Caco-2 (cell line): ENCODE measurements at regions not wholly inside any gene's neighbourhood (a gene's known extent, or its start where the extent isn't known, plus 50 kb on each side); places are given as distances from the start of the nearest gene placed in this dataset.
"Not testable (repeated sequence)": the region's sequence is repeated elsewhere in the genome, so short reads cannot be mapped to it uniquely, and the experiment has no call there.

Source experiments
- BruUV-seq: library from RNA; stranded (reverse); fragments of 400-500 nt; replicated peaks from 2 replicates; lab custom pipeline; 2021; lab: Mats Ljungman, UMichigan
- CTCF ChIA-PET: fragments of 300-600 bp; sonication (Branson Sonifier 250); formaldehyde crosslinking; loops from one replicate; lab custom pipeline; 2022; ENCODE audit warnings: antibody characterized with exemption; lab: Charles Lee
- POLR2A ChIA-PET: fragments of 300-600 bp; sonication (Branson Sonifier 250); formaldehyde crosslinking; loops from one replicate; lab custom pipeline; 2022; ENCODE audit warnings: antibody characterized with exemption; lab: Charles Lee
- DNase-seq, 2 experiments: peaks; one replicate each; pipeline versions ENCODE4 v3.0.0 to v3.0.0-alpha.2; 2020 to 2022
- H3K27me3 ChIP-seq: replicated peaks from 2 replicates; pipeline ENCODE4 v1.6.0; 2011; ENCODE audit warnings: low read length; ENCODE audit not compliant: control insufficient read depth, insufficient read depth
- H3K36me3 ChIP-seq: 2 replicates; pipeline ENCODE4 v1.5.1; 2011; ENCODE audit warnings: low read length; ENCODE audit not compliant: control insufficient read depth, insufficient read depth
- H3K4me1 ChIP-seq: fragments of 250-450 bp; sonication (Bioruptor Pico); 2 replicates; pipeline ENCODE4 v1.5.1; 2020; ENCODE audit warnings: mild to moderate bottlenecking
- H3K4me3 ChIP-seq: 2 replicates; pipeline ENCODE4 v1.5.1; 2011; ENCODE audit warnings: low read depth, mild to moderate bottlenecking, control low read depth, low read length
- H3K9me3 ChIP-seq: fragments of 250-450 bp; sonication (Bioruptor Pico); 2 replicates; pipeline ENCODE4 v1.5.1; 2020; ENCODE audit warnings: mild to moderate bottlenecking, moderate library complexity
- H3K27ac Mint-ChIP-seq: one replicate; pipeline ENCODE4 v1.8.0; 2022; ENCODE audit warnings: mixed read lengths; ENCODE audit not compliant: unreplicated experiment
- H3K27me3 Mint-ChIP-seq: one replicate; pipeline ENCODE4 v1.8.0; 2022; ENCODE audit warnings: mixed read lengths; ENCODE audit not compliant: insufficient read depth, unreplicated experiment
- H3K36me3 Mint-ChIP-seq: one replicate; pipeline ENCODE4 v1.8.0; 2022; ENCODE audit warnings: mild to moderate bottlenecking, mixed read lengths; ENCODE audit not compliant: insufficient read depth, unreplicated experiment
- H3K4me1 Mint-ChIP-seq: one replicate; pipeline ENCODE4 v1.8.0; 2022; ENCODE audit warnings: low read depth, mixed read lengths; ENCODE audit not compliant: unreplicated experiment
- H3K4me3 Mint-ChIP-seq: one replicate; pipeline ENCODE4 v1.8.0; 2022; ENCODE audit warnings: mild to moderate bottlenecking, moderate library complexity, mixed read lengths; ENCODE audit not compliant: unreplicated experiment
- H3K9me3 Mint-ChIP-seq: one replicate; pipeline ENCODE4 v1.8.0; 2022; ENCODE audit warnings: mixed read lengths; ENCODE audit not compliant: unreplicated experiment
- intact Hi-C: fragments of 100-400 bp; cut with micrococcal nuclease; formaldehyde crosslinking; loops from one replicate; pipeline ENCODE4 v1.10.0; 2022; ENCODE audit not compliant: unreplicated experiment
- TF ChIP-seq, protein P1 (sequence below), 2 experiments: fragments of 200-600 bp in 1 of 2; IDR thresholded peaks; 1 replicate in 1 of 2; 2 replicates in 1 of 2; pipeline versions ENCODE4 v1.5.1 to v1.8.0; 2011 to 2022; ENCODE audit warnings: antibody characterized with exemption in 1 of 2, control low read depth in 1 of 2, inconsistent platforms in 1 of 2, low read depth in 1 of 2, low read length in 1 of 2, mild to moderate bottlenecking in 1 of 2, moderate library complexity in 1 of 2; ENCODE audit not compliant: insufficient read depth in 1 of 2, severe bottlenecking in 1 of 2, unreplicated experiment in 1 of 2

DNA sequence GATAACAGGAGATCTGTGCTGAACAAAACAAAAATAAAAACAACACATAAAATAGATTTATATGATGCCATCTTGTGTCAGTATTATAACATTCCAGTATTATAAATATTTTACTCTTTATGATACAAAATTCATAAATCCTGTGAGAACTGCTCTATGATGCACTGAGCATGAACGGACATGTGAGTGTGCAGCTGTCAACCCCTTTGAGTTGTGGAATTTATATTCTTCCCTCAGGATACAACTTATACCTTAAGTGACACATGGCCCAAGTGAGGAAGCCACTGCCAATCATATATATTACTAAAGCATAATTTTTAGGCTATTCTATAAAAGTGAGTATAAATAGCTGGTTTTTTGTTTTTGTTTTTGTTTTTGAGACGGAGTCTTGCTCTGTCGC lies 116.0 kb upstream of the OR13F1 start:
- Mint-ChIP-seq H3K4me3 (no peak overlapping the region), H3K27ac (no peak overlapping the region), H3K4me1 (no peaks in the 10 kb centered on the region), H3K36me3 (no peaks in the 10 kb centered on the region), H3K27me3 (peaks cover 7% of the 10 kb centered on the region), H3K9me3 (no peaks in the 10 kb centered on the region)
- no peak for DNase-seq
- no peaks in the 10 kb centered on the region for H3K36me3 ChIP-seq
- intact Hi-C loops: no loop called here
- ChIA-PET POLR2A (no interaction called here), CTCF (no interaction called here)
- no peak overlapping the region for H3K4me3 ChIP-seq
- no TSS peak for BruUV-seq
- 0 out of 2 replicates have a peak, but pooled peaks cover 7% of the 10 kb centered on the region for H3K4me1 ChIP-seq
- TF ChIP-seq, protein P1, sequence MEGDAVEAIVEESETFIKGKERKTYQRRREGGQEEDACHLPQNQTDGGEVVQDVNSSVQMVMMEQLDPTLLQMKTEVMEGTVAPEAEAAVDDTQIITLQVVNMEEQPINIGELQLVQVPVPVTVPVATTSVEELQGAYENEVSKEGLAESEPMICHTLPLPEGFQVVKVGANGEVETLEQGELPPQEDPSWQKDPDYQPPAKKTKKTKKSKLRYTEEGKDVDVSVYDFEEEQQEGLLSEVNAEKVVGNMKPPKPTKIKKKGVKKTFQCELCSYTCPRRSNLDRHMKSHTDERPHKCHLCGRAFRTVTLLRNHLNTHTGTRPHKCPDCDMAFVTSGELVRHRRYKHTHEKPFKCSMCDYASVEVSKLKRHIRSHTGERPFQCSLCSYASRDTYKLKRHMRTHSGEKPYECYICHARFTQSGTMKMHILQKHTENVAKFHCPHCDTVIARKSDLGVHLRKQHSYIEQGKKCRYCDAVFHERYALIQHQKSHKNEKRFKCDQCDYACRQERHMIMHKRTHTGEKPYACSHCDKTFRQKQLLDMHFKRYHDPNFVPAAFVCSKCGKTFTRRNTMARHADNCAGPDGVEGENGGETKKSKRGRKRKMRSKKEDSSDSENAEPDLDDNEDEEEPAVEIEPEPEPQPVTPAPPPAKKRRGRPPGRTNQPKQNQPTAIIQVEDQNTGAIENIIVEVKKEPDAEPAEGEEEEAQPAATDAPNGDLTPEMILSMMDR (IDR thresholded peaks at IDR 0.05; ENCODE audit: insufficient read depth in 1 of 2, low read depth in 1 of 2, low read length in 1 of 2, severe bottlenecking in 1 of 2, unreplicated experiment in 1 of 2): no peak
- H3K9me3 ChIP-seq: no peaks in the 10 kb centered on the region
- no peaks in the 10 kb centered on the region for H3K27me3 ChIP-seq

DNA sequence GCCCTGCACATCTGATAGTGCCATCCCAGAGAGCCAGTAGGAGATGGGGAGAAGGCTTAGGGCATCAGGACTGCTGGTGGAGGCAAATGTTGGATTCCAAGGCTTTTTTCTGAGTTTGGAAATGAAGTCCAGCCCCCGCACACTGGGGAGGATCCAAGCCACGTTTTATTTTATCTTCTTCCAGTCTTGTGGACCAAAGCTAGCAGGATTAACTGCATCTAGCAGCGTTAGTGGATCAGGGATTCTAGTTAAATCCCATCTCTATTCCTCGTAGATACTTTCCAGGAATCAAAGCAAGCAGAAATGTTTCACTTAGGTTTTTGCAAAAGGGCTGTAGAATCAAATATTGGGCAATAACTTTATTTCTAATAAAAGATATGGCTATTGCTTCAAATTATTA lies 114.7 kb upstream of the OR13F1 start:
- H3K4me1 Mint-ChIP-seq: no peaks in the 10 kb centered on the region
- TF ChIP-seq, protein P1 (IDR thresholded peaks at IDR 0.05; ENCODE audit: insufficient read depth in 1 of 2, low read depth in 1 of 2, low read length in 1 of 2, severe bottlenecking in 1 of 2, unreplicated experiment in 1 of 2): no peak
- Histone ChIP-seq H3K27me3 (no peaks in the 10 kb centered on the region), H3K9me3 (no peaks in the 10 kb centered on the region), H3K4me1 (0 out of 2 replicates have a peak, but pooled peaks cover 7% of the 10 kb centered on the region), H3K4me3 (no peak overlapping the region), H3K36me3 (no peaks in the 10 kb centered on the region)
- intact Hi-C loops: no loop called here
- H3K36me3 Mint-ChIP-seq: no peaks in the 10 kb centered on the region
- DNase-seq: no peak
- POLR2A ChIA-PET: no interaction called here
- no peak overlapping the region for H3K27ac Mint-ChIP-seq
- no peak overlapping the region for H3K4me3 Mint-ChIP-seq
- BruUV-seq: no TSS peak
- peaks cover 1% of the 10 kb centered on the region for H3K27me3 Mint-ChIP-seq
- H3K9me3 Mint-ChIP-seq: no peaks in the 10 kb centered on the region
- CTCF ChIA-PET: no interaction called here

DNA sequence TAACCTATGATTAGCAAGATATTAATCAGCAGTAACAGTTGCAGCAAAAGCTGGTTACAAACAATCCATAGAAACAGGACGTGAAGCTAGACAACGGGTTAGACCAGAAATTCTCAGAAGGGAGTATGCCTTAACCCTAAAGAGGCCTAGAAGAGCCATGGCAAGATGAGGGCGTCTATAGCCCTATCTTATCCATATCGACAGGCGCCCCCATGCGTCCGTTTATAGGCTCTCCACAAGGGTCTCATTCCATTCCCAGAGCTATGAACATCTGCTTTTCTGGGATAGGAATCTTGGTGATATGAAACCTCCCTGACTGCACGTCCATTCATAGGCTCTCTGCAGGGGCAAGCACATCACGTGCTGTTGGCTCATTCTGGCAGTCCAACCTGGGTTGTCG lies 109.2 kb upstream of the OR13F1 start:
- H3K36me3 ChIP-seq, BruUV-seq, H3K9me3 Mint-ChIP-seq, H3K27ac Mint-ChIP-seq, H3K9me3 ChIP-seq, POLR2A ChIA-PET, H3K4me1 ChIP-seq, CTCF ChIA-PET, H3K4me3 ChIP-seq, H3K4me3 Mint-ChIP-seq, H3K27me3 Mint-ChIP-seq, H3K36me3 Mint-ChIP-seq, H3K27me3 ChIP-seq, H3K4me1 Mint-ChIP-seq: not testable (repeated sequence)
- intact Hi-C loops: loop anchor here (2.0 kb wide), 1 partner anchor 288 kb away; no protein-coding TSS in a partner anchor
- peak in 1 of 2 experiments; percentile 27 for DNase-seq

DNA sequence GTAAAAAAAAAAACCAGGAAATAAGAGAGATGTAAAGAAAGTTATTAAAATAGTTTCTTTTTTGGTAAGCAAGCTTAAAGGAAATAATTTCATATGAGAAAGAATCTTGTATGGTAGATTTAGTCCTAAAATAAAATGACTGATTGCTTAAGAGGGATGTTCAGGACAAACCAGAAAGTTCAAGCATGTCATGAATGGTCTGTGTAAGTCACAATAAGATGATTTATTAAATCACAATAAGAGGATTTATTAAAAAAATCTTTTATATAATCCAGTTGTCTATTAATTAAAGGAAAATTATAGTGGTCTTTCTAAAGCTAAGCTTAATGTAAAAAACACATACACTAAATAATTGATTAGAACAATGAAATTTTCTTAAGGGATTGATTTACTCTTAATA lies 91.8 kb upstream of the OR13F1 start:
- Mint-ChIP-seq H3K9me3 (peaks cover 13% of the 10 kb centered on the region), H3K4me1 (no peaks in the 10 kb centered on the region), H3K27me3 (no peaks in the 10 kb centered on the region), H3K27ac (no peak overlapping the region), H3K36me3 (no peaks in the 10 kb centered on the region), H3K4me3 (no peak overlapping the region)
- H3K9me3 ChIP-seq: 0 out of 2 replicates have a peak, but pooled peaks cover 4% of the 10 kb centered on the region
- H3K4me1 ChIP-seq: no peaks in the 10 kb centered on the region
- intact Hi-C loops: no loop called here
- no peak overlapping the region for H3K4me3 ChIP-seq
- no peaks in the 10 kb centered on the region for H3K36me3 ChIP-seq
- H3K27me3 ChIP-seq: no peaks in the 10 kb centered on the region
- TF ChIP-seq, protein P1 (IDR thresholded peaks at IDR 0.05; ENCODE audit: insufficient read depth in 1 of 2, low read depth in 1 of 2, low read length in 1 of 2, severe bottlenecking in 1 of 2, unreplicated experiment in 1 of 2): no peak
- BruUV-seq: no TSS peak
- ChIA-PET POLR2A (no interaction called here), CTCF (no interaction called here)
- DNase-seq: no peak
